Endothelial cell (in vitro differentiated cells): ENCODE measurements at regions not wholly inside any gene's neighbourhood (a gene's known extent, or its start where the extent isn't known, plus 50 kb on each side); places are given as distances from the start of the nearest gene placed in this dataset.
"Not testable (repeated sequence)": the region's sequence is repeated elsewhere in the genome, so short reads cannot be mapped to it uniquely, and the experiment has no call there.

Source experiments
- DNase-seq: peaks from one replicate; pipeline ENCODE4 v3.0.0; 2021; ENCODE audit warnings: low spot score
- H3K27ac Mint-ChIP-seq: one replicate; pipeline ENCODE4 v1.8.0; 2021; ENCODE audit warnings: mixed read lengths, inconsistent platforms; ENCODE audit not compliant: unreplicated experiment
- H3K27me3 Mint-ChIP-seq: one replicate; pipeline ENCODE4 v1.8.0; 2021; ENCODE audit warnings: mild to moderate bottlenecking, moderate library complexity, mixed read lengths, inconsistent platforms; ENCODE audit not compliant: unreplicated experiment
- H3K36me3 Mint-ChIP-seq: one replicate; pipeline ENCODE4 v1.8.0; 2021; ENCODE audit warnings: mild to moderate bottlenecking, low read depth, mixed read lengths, inconsistent platforms; ENCODE audit not compliant: unreplicated experiment
- H3K4me1 Mint-ChIP-seq: one replicate; pipeline ENCODE4 v1.8.0; 2021; ENCODE audit warnings: mild to moderate bottlenecking, mixed read lengths, inconsistent platforms; ENCODE audit not compliant: unreplicated experiment
- H3K4me3 Mint-ChIP-seq: one replicate; pipeline ENCODE4 v1.8.0; 2021; ENCODE audit warnings: mild to moderate bottlenecking, mixed read lengths, inconsistent platforms; ENCODE audit not compliant: unreplicated experiment
- H3K9me3 Mint-ChIP-seq: one replicate; pipeline ENCODE4 v1.8.0; 2021; ENCODE audit warnings: mixed read lengths, inconsistent platforms; ENCODE audit not compliant: unreplicated experiment
- CTCF ChIP-seq: fragments of 200-600 bp; sonication (generic); IDR thresholded peaks from one replicate; pipeline ENCODE4 v1.5.0; 2021; ENCODE audit warnings: antibody characterized with exemption; ENCODE audit not compliant: unreplicated experiment

GRCh38 chr2:64924170-64924934 lies 64.8 kb upstream of the SLC1A4 start:
- no peak overlapping the region for H3K4me3 Mint-ChIP-seq
- H3K9me3 Mint-ChIP-seq: peaks cover 8% of the 10 kb centered on the region
- H3K27me3 Mint-ChIP-seq: no peaks in the 10 kb centered on the region
- H3K27ac Mint-ChIP-seq: no peak overlapping the region
- TF ChIP-seq CTCF: no peak
- no peak for DNase-seq
- no peaks in the 10 kb centered on the region for H3K4me1 Mint-ChIP-seq
- peaks cover 11% of the 10 kb centered on the region for H3K36me3 Mint-ChIP-seq

DNA sequence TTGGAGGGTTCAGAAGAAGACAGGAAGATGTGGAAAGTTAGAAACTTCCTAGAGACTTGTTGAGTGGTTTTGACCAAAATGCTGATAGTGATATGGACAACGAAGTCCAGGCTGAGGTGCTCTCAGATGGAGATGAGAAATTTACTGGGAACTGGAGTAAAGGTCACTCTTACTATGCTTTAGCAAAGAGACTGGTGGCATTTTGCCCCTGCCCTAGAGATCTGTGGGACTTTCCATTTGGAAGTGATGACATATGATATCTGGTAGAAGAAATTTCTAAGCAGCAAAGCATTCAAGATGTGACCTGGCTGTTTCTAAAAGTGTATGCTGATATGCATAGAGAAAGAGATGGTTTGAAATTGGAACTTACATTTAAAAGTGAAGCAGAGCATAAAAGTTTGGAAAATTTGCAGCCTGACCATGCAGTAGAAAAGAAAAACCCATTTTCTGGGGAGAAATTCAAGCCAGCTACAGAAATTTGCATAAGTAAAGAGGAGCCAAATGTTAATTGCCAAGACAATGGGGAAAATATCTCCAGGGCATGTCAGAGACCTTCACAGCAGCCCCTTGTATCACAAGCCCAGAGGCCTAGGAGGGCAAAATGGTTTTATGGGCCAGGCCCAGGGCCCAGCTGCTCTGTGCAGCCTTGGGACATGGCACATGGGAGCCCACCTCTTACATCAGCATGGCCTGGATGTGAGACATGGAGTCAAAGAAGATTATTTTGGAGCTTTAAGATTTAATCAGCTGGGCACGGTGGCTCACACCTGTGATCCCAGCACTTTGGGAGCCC lies 63.1 kb upstream of the SLC1A4 start:
- DNase-seq, H3K27ac Mint-ChIP-seq, H3K27me3 Mint-ChIP-seq, H3K4me3 Mint-ChIP-seq, H3K9me3 Mint-ChIP-seq, H3K4me1 Mint-ChIP-seq: not testable (repeated sequence)
- peaks cover 11% of the 10 kb centered on the region for H3K36me3 Mint-ChIP-seq

GRCh38 chr2:64928813-64929212 lies 60.4 kb upstream of the SLC1A4 start:
- Mint-ChIP-seq H3K27ac (no peak overlapping the region), H3K27me3 (no peaks in the 10 kb centered on the region), H3K4me3 (no peak overlapping the region), H3K36me3 (peaks cover 10% of the 10 kb centered on the region), H3K9me3 (peaks cover 8% of the 10 kb centered on the region), H3K4me1 (no peaks in the 10 kb centered on the region)
- DNase-seq: no peak
- TF ChIP-seq CTCF: no peak

DNA sequence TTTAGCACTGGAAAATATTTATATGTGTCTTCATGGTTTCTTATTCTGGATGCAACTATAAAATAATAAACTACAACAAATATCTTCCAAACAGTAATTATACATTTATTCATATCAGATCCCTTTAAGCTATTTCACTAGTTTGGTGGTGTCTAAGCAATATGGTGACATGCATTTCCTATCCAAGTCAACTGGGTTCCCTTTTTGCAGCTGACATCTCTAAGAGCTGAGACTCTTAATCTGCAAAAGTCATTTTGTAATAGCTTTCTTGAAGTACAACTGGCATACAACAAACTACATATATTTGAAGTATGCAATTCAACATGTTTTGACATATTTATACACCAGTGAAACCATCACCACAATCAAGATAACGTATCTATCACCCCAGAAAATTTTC lies 59.9 kb upstream of the SLC1A4 start:
- no peaks in the 10 kb centered on the region for H3K27me3 Mint-ChIP-seq
- no peaks in the 10 kb centered on the region for H3K4me1 Mint-ChIP-seq
- H3K9me3 Mint-ChIP-seq: peaks cover 8% of the 10 kb centered on the region
- TF ChIP-seq CTCF: no peak
- no peak overlapping the region for H3K27ac Mint-ChIP-seq
- no peak overlapping the region for H3K4me3 Mint-ChIP-seq
- DNase-seq: no peak
- peaks cover 6% of the 10 kb centered on the region for H3K36me3 Mint-ChIP-seq

DNA sequence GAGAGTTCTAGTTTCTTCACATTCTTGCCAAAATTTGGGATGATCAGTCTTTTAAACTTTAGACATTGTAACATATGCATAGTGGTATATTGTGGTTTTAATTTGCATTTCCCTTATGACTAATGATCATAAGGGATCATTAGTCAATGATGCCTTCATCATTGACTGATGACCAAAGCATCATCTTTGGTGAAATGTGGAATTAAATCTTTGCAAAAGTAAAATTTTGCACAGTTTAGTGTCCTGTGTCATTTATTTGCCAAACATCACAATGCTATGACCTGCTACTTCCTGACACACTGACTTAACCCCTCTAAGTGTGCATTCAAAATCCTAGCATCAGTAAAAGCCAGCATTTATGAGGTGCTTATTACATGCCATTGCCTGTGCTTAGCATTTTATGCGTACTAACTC lies 58.9 kb upstream of the SLC1A4 start:
- H3K4me3 Mint-ChIP-seq: no peak overlapping the region

More for the DNA sequence above, 58.9 kb upstream of the SLC1A4 start:
- Mint-ChIP-seq H3K27ac (no peak overlapping the region), H3K4me1 (no peaks in the 10 kb centered on the region), H3K36me3 (peaks cover 6% of the 10 kb centered on the region), H3K27me3 (no peaks in the 10 kb centered on the region), H3K9me3 (peaks cover 8% of the 10 kb centered on the region)
- no peak for DNase-seq
- TF ChIP-seq CTCF: no peak
